K562 (cell line): ENCODE measurements at regions not wholly inside any gene's neighbourhood (a gene's known extent, or its start where the extent isn't known, plus 50 kb on each side); places are given as distances from the start of the nearest gene placed in this dataset.
"Not testable (repeated sequence)": the region's sequence is repeated elsewhere in the genome, so short reads cannot be mapped to it uniquely, and the experiment has no call there.

Source experiments
- PRPF4 ChIP-seq: fragments of 200-400 bp; formaldehyde crosslinking; IDR thresholded peaks from one replicate; pipeline ENCODE4 v1.6.1; 2017; ENCODE audit warnings: low read length, low read depth, mild to moderate bottlenecking; ENCODE audit not compliant: insufficient read depth, poor library complexity, severe bottlenecking
- TCF7L2 ChIP-seq: fragments of 150-350 bp; IDR thresholded peaks from 2 replicates; pipeline ENCODE4 v1.6.1; 2016; ENCODE audit warnings: low read depth, mild to moderate bottlenecking, low read length, moderate library complexity
- ZNF280B ChIP-seq: fragments of 250-450 bp; sonication (Bioruptor Pico); IDR thresholded peaks from 2 replicates; pipeline ENCODE4 v1.5.1; 2021; ENCODE audit warnings: mild to moderate bottlenecking
- ZNF354B ChIP-seq: fragments of 250-450 bp; sonication (Bioruptor Pico); IDR thresholded peaks from 2 replicates; pipeline ENCODE4 v1.4.0; 2020
- TF ChIP-seq, protein P1 (sequence below), 2 experiments: fragments of 450-650 bp; formaldehyde crosslinking in 1 of 2; IDR thresholded peaks; 2 replicates each; pipeline versions ENCODE4 v1.4.0 to v1.6.1; 2014 to 2020; ENCODE audit warnings: mild to moderate bottlenecking in 2 of 2, borderline replicate concordance in 1 of 2, low read depth in 1 of 2
- TF ChIP-seq, protein P2 (sequence below): fragments of 450-650 bp; IDR thresholded peaks from 2 replicates; pipeline ENCODE4 v1.6.1; 2017; ENCODE audit warnings: mild to moderate bottlenecking, moderate library complexity

GRCh38 chr7:63587151-63587853 is 411.3 kb upstream of the ZNF722 start:
- not testable (repeated sequence) for TF ChIP-seq ZNF354B; ZNF280B (CRISPR knock-in tag); PRPF4; TCF7L2
- TF ChIP-seq, protein P1, sequence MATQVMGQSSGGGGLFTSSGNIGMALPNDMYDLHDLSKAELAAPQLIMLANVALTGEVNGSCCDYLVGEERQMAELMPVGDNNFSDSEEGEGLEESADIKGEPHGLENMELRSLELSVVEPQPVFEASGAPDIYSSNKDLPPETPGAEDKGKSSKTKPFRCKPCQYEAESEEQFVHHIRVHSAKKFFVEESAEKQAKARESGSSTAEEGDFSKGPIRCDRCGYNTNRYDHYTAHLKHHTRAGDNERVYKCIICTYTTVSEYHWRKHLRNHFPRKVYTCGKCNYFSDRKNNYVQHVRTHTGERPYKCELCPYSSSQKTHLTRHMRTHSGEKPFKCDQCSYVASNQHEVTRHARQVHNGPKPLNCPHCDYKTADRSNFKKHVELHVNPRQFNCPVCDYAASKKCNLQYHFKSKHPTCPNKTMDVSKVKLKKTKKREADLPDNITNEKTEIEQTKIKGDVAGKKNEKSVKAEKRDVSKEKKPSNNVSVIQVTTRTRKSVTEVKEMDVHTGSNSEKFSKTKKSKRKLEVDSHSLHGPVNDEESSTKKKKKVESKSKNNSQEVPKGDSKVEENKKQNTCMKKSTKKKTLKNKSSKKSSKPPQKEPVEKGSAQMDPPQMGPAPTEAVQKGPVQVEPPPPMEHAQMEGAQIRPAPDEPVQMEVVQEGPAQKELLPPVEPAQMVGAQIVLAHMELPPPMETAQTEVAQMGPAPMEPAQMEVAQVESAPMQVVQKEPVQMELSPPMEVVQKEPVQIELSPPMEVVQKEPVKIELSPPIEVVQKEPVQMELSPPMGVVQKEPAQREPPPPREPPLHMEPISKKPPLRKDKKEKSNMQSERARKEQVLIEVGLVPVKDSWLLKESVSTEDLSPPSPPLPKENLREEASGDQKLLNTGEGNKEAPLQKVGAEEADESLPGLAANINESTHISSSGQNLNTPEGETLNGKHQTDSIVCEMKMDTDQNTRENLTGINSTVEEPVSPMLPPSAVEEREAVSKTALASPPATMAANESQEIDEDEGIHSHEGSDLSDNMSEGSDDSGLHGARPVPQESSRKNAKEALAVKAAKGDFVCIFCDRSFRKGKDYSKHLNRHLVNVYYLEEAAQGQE (IDR thresholded peaks at IDR 0.05; ENCODE audit: borderline replicate concordance) = not testable (repeated sequence)
- TF ChIP-seq, protein P1 (CRISPR knock-in tag; IDR thresholded peaks at IDR 0.05; ENCODE audit: low read depth) = not testable (repeated sequence)
- TF ChIP-seq, protein P2, sequence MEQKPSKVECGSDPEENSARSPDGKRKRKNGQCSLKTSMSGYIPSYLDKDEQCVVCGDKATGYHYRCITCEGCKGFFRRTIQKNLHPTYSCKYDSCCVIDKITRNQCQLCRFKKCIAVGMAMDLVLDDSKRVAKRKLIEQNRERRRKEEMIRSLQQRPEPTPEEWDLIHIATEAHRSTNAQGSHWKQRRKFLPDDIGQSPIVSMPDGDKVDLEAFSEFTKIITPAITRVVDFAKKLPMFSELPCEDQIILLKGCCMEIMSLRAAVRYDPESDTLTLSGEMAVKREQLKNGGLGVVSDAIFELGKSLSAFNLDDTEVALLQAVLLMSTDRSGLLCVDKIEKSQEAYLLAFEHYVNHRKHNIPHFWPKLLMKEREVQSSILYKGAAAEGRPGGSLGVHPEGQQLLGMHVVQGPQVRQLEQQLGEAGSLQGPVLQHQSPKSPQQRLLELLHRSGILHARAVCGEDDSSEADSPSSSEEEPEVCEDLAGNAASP = not testable (repeated sequence)
